Chondrocyte (in vitro differentiated cells): ENCODE measurements at regions not wholly inside any gene's neighbourhood (a gene's known extent, or its start where the extent isn't known, plus 50 kb on each side); places are given as distances from the start of the nearest gene placed in this dataset.

ENCODE experiments used
- DNase-seq: peaks from one replicate; pipeline ENCODE4 v3.0.0; 2021; ENCODE audit warnings: mixed read lengths, low spot score
- H3K27ac Mint-ChIP-seq: one replicate; pipeline ENCODE4 v1.8.0; 2021; ENCODE audit warnings: mild to moderate bottlenecking, moderate library complexity, mixed read lengths; ENCODE audit not compliant: unreplicated experiment
- H3K27me3 Mint-ChIP-seq: 2 replicates; pipeline ENCODE4 v1.8.0; 2021; ENCODE audit warnings: low read depth, mixed read lengths
- H3K36me3 Mint-ChIP-seq: 2 replicates; pipeline ENCODE4 v1.8.0; 2021; ENCODE audit warnings: low read depth, mixed read lengths
- H3K4me1 Mint-ChIP-seq: 2 replicates; pipeline ENCODE4 v1.8.0; 2021; ENCODE audit warnings: low read depth, mild to moderate bottlenecking, mixed read lengths
- H3K4me3 Mint-ChIP-seq: one replicate; pipeline ENCODE4 v1.8.0; 2021; ENCODE audit warnings: mild to moderate bottlenecking, moderate library complexity, mixed read lengths; ENCODE audit not compliant: unreplicated experiment
- H3K9me3 Mint-ChIP-seq: 2 replicates; pipeline ENCODE4 v1.8.0; 2021; ENCODE audit warnings: low read depth, mixed read lengths
- CTCF ChIP-seq: fragments of 200-600 bp; sonication (generic); IDR thresholded peaks from 2 replicates; pipeline ENCODE4 v1.5.0; 2021; ENCODE audit warnings: antibody characterized with exemption, mild to moderate bottlenecking, moderate library complexity

GRCh38 chr14:29290441-29290840, 523.9 kb downstream of the FOXG1 start:
- Mint-ChIP-seq H3K9me3 (peaks cover 30% of the 10 kb centered on the region), H3K4me3 (no peak overlapping the region), H3K27me3 (no peaks in the 10 kb centered on the region), H3K36me3 (no peaks in the 10 kb centered on the region), H3K27ac (no peak overlapping the region), H3K4me1 (no peaks in the 10 kb centered on the region)
- no peak for DNase-seq
- no peak for TF ChIP-seq CTCF

- Mint-ChIP-seq H3K27me3 (no peaks in the 10 kb centered on the region), H3K4me1 (no peaks in the 10 kb centered on the region), H3K27ac (no peak overlapping the region), H3K36me3 (no peaks in the 10 kb centered on the region), H3K9me3 (peaks cover 26% of the 10 kb centered on the region), H3K4me3 (no peak overlapping the region)
- no peak for TF ChIP-seq CTCF
- DNase-seq: no peak
These were observed 532.8 kb downstream of the FOXG1 start for GRCh38 chr14:29299372-29299771.

GRCh38 chr14:29301571-29301970, 535.0 kb downstream of the FOXG1 start:
- H3K4me1 Mint-ChIP-seq: no peaks in the 10 kb centered on the region
- H3K4me3 Mint-ChIP-seq: no peak overlapping the region
- no peak overlapping the region for H3K27ac Mint-ChIP-seq
- peaks cover 21% of the 10 kb centered on the region for H3K9me3 Mint-ChIP-seq
- TF ChIP-seq CTCF: no peak
- no peaks in the 10 kb centered on the region for H3K27me3 Mint-ChIP-seq
- no peaks in the 10 kb centered on the region for H3K36me3 Mint-ChIP-seq
- DNase-seq: no peak

- Mint-ChIP-seq H3K36me3 (no peaks in the 10 kb centered on the region), H3K27me3 (no peaks in the 10 kb centered on the region)
- no peak for TF ChIP-seq CTCF
These were observed 543.6 kb downstream of the FOXG1 start for GRCh38 chr14:29310210-29310609.

GRCh38 chr14:29310757-29311156, 544.2 kb downstream of the FOXG1 start:
- no peak overlapping the region for H3K4me3 Mint-ChIP-seq
- H3K27ac Mint-ChIP-seq: no peak overlapping the region
- H3K36me3 Mint-ChIP-seq: no peaks in the 10 kb centered on the region
- no peaks in the 10 kb centered on the region for H3K4me1 Mint-ChIP-seq
- H3K27me3 Mint-ChIP-seq: no peaks in the 10 kb centered on the region
- H3K9me3 Mint-ChIP-seq: peaks cover 8% of the 10 kb centered on the region
- DNase-seq: no peak
- TF ChIP-seq CTCF: no peak

More at GRCh38 chr14:29310210-29310609, 543.6 kb downstream of the FOXG1 start:
- DNase-seq: no peak
- no peak overlapping the region for H3K4me3 Mint-ChIP-seq
- H3K9me3 Mint-ChIP-seq: peaks cover 8% of the 10 kb centered on the region
- H3K4me1 Mint-ChIP-seq: no peaks in the 10 kb centered on the region
- no peak overlapping the region for H3K27ac Mint-ChIP-seq
